PC-9 (cell line): ENCODE measurements at regions not wholly inside any gene's neighbourhood (a gene's known extent, or its start where the extent isn't known, plus 50 kb on each side); places are given as distances from the start of the nearest gene placed in this dataset.

Experiments
- BruUV-seq: library from RNA; stranded (reverse); fragments of 400-500 nt; replicated peaks from 2 replicates; lab custom pipeline; 2021; lab: Mats Ljungman, UMichigan
- CTCF ChIA-PET: fragments of 300-600 bp; sonication (Branson Sonifier 250); formaldehyde crosslinking; loops from one replicate; lab custom pipeline; 2022; ENCODE audit warnings: antibody characterized with exemption; lab: Charles Lee
- POLR2A ChIA-PET: fragments of 300-600 bp; sonication (Branson Sonifier 250); formaldehyde crosslinking; loops from one replicate; lab custom pipeline; 2022; ENCODE audit warnings: antibody characterized with exemption; ENCODE audit not compliant: unreplicated experiment; lab: Charles Lee
- DNase-seq, 2 experiments: peaks; one replicate each; pipeline versions ENCODE4 v3.0.0 to v3.0.0-alpha.2; 2015 to 2022; ENCODE audit warnings: mixed read lengths in 1 of 2
- H2AFZ ChIP-seq: fragments of 200-600 bp; sonication (generic); 2 replicates; pipeline ENCODE4 v1.8.1; 2017; ENCODE audit warnings: antibody characterized with exemption
- H3F3A ChIP-seq: fragments of 200-600 bp; sonication (generic); 2 replicates; pipeline ENCODE4 v1.8.1; 2017; ENCODE audit warnings: antibody characterized with exemption, mild to moderate bottlenecking, low read depth; ENCODE audit not compliant: insufficient read depth
- H3K27ac ChIP-seq: fragments of 200-600 bp; sonication (generic); 2 replicates; pipeline ENCODE4 v1.6.1; 2016; ENCODE audit warnings: mixed run types
- H3K27me3 ChIP-seq: fragments of 200-600 bp; sonication (generic); 2 replicates; pipeline ENCODE4 v1.6.1; 2016; ENCODE audit warnings: low read depth, mixed run types; ENCODE audit not compliant: insufficient read depth
- H3K36me3 ChIP-seq: fragments of 200-600 bp; sonication (generic); 2 replicates; pipeline ENCODE4 v1.6.1; 2016; ENCODE audit warnings: low read depth, mixed run types
- H3K4me1 ChIP-seq: fragments of 200-600 bp; sonication (generic); replicated peaks from 2 replicates; pipeline ENCODE4 v1.6.1; 2016; ENCODE audit warnings: mixed run types; ENCODE audit not compliant: insufficient read depth
- H3K4me2 ChIP-seq: fragments of 200-600 bp; sonication (generic); 2 replicates; pipeline ENCODE4 v1.6.1; 2017; ENCODE audit warnings: mixed run types
- H3K4me3 ChIP-seq: fragments of 200-600 bp; sonication (generic); 2 replicates; pipeline ENCODE4 v1.6.1; 2016; ENCODE audit warnings: mixed run types
- H3K79me2 ChIP-seq: fragments of 200-600 bp; sonication (generic); 2 replicates; pipeline ENCODE4 v1.6.1; 2017; ENCODE audit warnings: low read depth, mixed run types
- H3K9me2 ChIP-seq: fragments of 200-600 bp; sonication (generic); 2 replicates; pipeline ENCODE4 v1.8.1; 2017; ENCODE audit warnings: mild to moderate bottlenecking; ENCODE audit not compliant: insufficient read depth
- H3K9me3 ChIP-seq: fragments of 200-600 bp; sonication (generic); 2 replicates; pipeline ENCODE4 v1.8.1; 2016; ENCODE audit warnings: low read depth; ENCODE audit not compliant: insufficient read depth
- H4K20me1 ChIP-seq: fragments of 200-600 bp; sonication (generic); 2 replicates; pipeline ENCODE4 v1.8.1; 2017; ENCODE audit not compliant: insufficient read depth
- CTCF ChIP-seq: fragments of 200-600 bp; sonication (generic); conservative IDR thresholded peaks from 2 replicates; pipeline ENCODE4 v1.6.1; 2017; ENCODE audit warnings: mixed run types, antibody characterized with exemption, mild to moderate bottlenecking, moderate library complexity
- EZH2 ChIP-seq: fragments of 200-600 bp; sonication (generic); IDR thresholded peaks from 2 replicates; pipeline ENCODE4 v1.8.0; 2017; ENCODE audit warnings: antibody characterized with exemption, low read depth
- intact Hi-C: fragments of 100-400 bp; cut with micrococcal nuclease; formaldehyde crosslinking; loops from one replicate; pipeline ENCODE4 v1.10.0; 2022; ENCODE audit not compliant: unreplicated experiment

- Histone ChIP-seq H3K9me2 (no peaks in the 10 kb centered on the region), H3K79me2 (no peaks in the 10 kb centered on the region), H3K4me1 (no peaks in the 10 kb centered on the region), H3K4me2 (no peak overlapping the region), H3K27me3 (peaks cover 51% of the 10 kb centered on the region), H3K36me3 (no peaks in the 10 kb centered on the region), H2AFZ (no peak overlapping the region), H3K4me3 (no peak overlapping the region), H3K9me3 (peaks cover 3% of the 10 kb centered on the region; the same call in 1 of the 2 replicates), H3K27ac (no peak overlapping the region), H4K20me1 (no peaks in the 10 kb centered on the region), H3F3A (no peaks in the 10 kb centered on the region)
- TF ChIP-seq EZH2 (no peak), CTCF (no peak)
- intact Hi-C loops = no loop called here
- no TSS peak for BruUV-seq
- ChIA-PET CTCF (no interaction called here), POLR2A (no interaction called here)
- DNase-seq = no peak
These were observed 191.6 kb upstream of the DTNBP1 start for GRCh38 chr6:15854378-15854777.

GRCh38 chr6:15853259-15853658, 190.4 kb upstream of the DTNBP1 start:
- H3K27me3 ChIP-seq = peaks cover 53% of the 10 kb centered on the region
- no peak overlapping the region for H2AFZ ChIP-seq
- no peaks in the 10 kb centered on the region for H3F3A ChIP-seq
- no peaks in the 10 kb centered on the region for H3K79me2 ChIP-seq
- no peak overlapping the region for H3K4me3 ChIP-seq
- H3K9me3 ChIP-seq = peaks cover 3% of the 10 kb centered on the region; the same call in 1 of the 2 replicates
- H3K36me3 ChIP-seq = no peaks in the 10 kb centered on the region
- no peaks in the 10 kb centered on the region for H3K4me1 ChIP-seq
- no peaks in the 10 kb centered on the region for H4K20me1 ChIP-seq
- intact Hi-C loops = no loop called here
- ChIA-PET CTCF (no interaction called here), POLR2A (no interaction called here)
- no peak overlapping the region for H3K4me2 ChIP-seq
- no peak overlapping the region for H3K27ac ChIP-seq
- no peaks in the 10 kb centered on the region for H3K9me2 ChIP-seq
- no peak for DNase-seq
- BruUV-seq = no TSS peak
- TF ChIP-seq EZH2 (no peak), CTCF (no peak)

GRCh38 chr6:15852289-15852688, 189.5 kb upstream of the DTNBP1 start:
- no TSS peak for BruUV-seq
- H3K4me2 ChIP-seq = no peak overlapping the region
- no peak for DNase-seq
- peaks cover 50% of the 10 kb centered on the region for H3K27me3 ChIP-seq
- H3K9me3 ChIP-seq = peaks cover 3% of the 10 kb centered on the region; the same call in 1 of the 2 replicates
- H3K79me2 ChIP-seq = no peaks in the 10 kb centered on the region
- TF ChIP-seq CTCF = no peak
- TF ChIP-seq EZH2 = no peak
- H3K36me3 ChIP-seq = no peaks in the 10 kb centered on the region
- no peak overlapping the region for H3K4me3 ChIP-seq
- H3F3A ChIP-seq = no peaks in the 10 kb centered on the region
- ChIA-PET POLR2A (no interaction called here), CTCF (no interaction called here)
- H3K27ac ChIP-seq = no peak overlapping the region
- intact Hi-C loops = no loop called here
- H2AFZ ChIP-seq = no peak overlapping the region
- H4K20me1 ChIP-seq = no peaks in the 10 kb centered on the region
- H3K4me1 ChIP-seq = no peaks in the 10 kb centered on the region
- H3K9me2 ChIP-seq = no peaks in the 10 kb centered on the region
